Hippocampal formation (tissue), 2 donors: ENCODE measurements at regions not wholly inside any gene's neighbourhood (a gene's known extent, or its start where the extent isn't known, plus 50 kb on each side); places are given as distances from the start of the nearest gene placed in this dataset.
"Not testable (repeated sequence)": the region's sequence is repeated elsewhere in the genome, so short reads cannot be mapped to it uniquely, and the experiment has no call there.

Source experiments
- DNase-seq, 2 donors: peaks; one replicate each; lab custom pipeline; 2025; lab: John Stamatoyannopoulos, UW

DNA sequence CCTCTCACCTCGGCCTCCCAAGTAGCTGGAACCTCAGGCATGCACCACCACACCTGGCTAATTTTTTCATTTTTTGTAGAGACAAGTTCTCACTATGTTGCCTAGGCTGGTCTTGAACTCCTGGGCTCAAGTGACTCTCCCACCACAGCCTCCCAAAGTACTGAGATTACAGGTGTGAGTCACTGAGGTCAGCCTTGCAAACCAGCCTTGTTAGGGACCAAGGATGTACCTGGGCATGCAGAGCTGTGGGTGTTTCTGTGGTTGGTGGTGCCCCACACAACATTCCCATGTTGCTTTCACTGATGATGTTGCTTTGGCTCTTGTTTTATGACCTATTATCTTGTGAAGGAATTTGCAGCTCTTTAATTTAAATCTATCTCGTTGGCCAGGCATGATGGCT, 54.8 kb downstream of the OTUD1 start:
- no peak for DNase-seq

DNA sequence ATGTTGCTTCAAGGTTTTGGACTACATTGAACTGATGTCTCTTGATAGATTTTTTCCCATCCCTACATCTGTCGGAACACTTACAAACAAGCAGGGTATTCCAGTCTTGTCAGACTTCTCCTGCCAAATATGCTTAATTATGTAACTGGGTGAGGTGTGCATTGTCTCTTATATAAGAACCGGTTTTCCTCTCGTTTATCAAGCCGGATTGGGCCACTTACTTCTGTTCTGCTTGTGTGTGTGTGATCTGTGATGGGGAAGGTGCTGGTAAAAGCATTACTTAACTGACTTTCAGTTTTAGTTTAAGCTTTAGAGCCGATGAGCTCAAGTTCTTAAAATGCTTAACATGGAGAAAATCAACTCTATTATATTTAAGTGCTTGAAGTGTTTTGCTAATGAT, 57.9 kb downstream of the OTUD1 start:
- DNase-seq: no peak

DNA sequence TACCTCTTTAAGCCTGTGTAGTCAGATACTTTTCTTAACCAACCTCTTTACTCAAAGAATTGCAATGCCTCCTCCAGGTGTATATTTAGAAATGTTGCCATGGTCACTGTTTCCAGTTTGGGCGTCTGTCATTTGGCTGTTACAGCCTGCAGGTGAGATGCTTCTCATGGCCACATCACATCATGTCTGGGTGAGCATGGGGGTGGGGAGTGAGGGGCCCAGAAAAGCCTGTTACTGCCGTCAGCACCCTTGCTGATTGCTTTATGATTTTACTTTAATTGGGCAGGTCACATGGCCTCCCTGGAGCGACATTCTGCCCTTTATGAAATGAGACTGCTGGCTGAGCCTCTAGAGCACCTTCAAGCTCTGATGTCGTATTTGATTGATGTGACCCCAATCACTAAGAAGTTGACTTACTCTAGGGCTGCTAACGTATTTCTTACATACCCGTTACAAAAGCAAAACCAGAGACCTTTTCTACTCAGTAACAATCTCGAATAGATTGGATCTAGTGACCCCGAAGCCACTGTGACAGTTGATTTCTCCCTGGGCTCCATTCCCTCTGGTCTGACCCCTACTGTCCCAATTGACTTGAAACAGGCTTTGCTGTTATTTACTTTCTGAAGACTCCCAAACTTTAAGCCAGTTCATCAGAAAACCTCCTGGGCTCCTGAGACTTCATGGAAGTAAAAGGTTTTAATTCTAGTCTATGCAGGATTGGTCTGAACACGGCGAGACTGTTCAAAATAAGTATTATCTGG, 60.7 kb downstream of the OTUD1 start:
- no peak for DNase-seq

DNA sequence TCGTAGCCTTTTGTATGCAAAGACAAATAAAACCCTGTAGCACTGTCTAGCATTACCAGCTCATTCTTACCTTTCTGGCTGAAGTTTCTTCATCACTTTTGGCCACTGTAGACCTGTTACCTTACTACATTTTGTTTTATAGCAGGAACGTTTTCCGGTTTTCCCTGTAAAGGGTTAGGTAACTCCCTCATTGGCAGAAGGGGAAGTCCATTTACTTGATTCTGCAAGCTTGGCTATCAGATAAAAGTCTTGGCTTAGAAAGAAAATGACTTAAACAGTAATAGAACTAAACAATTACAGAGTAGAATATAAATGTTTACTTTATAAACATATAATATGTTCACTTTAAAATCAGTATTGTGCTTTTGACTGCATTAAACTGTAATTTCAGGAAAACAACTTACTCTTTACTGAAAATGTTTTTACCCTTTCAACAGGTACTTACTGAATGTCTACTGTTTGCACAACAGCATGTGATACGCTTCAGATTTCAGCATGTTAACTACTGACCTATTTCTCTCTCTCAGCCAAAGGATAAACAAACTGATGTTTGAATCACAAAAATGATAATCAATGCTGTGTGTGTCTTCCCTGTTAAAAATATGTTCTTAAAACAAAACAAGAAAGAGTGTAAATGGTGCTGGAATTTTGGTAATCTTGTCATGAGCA, 67.1 kb downstream of the OTUD1 start:
- no peak for DNase-seq

- no peak for DNase-seq
Observed at GRCh38 chr10:23512355-23513058, 73.6 kb downstream of the OTUD1 start.

DNA sequence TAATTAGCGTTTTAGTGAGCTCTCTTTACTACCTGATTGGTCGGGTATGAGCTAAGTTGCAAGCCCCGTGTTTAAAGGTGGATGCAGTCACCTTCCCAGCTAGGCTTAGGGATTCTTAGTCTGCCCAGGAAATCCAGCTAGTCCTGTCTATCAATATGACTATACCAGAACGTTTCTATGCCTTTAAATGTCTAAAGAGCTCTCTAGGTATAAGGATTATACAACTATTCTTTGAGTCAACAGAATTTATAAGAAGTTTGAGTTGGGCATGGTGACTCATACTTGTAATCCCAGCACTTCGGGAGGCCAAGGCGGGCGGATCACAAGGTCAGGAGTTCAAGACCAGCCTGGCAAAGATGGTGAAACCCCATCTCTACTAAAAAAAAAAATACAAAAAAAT, 74.7 kb downstream of the OTUD1 start:
- DNase-seq: not testable (repeated sequence)

DNA sequence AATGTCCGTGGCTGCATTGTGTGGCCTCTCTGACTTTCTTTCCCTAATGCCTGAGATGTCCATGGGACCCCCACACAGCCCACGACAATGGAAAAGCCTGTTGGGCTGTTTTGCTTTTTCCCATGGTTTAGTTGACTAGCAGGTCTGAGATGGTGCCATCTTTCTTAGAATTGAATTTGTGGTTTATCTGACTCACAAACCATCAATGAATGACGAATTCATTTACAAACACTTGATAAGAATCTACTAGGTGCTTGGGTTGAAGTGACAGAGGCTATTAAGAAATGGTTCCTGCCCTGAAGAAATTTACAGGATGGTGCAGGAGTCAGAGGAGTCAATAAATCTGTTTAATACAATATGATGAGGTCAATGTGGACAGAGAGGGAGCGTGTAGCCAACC, 75.4 kb downstream of the OTUD1 start:
- no peak for DNase-seq

DNA sequence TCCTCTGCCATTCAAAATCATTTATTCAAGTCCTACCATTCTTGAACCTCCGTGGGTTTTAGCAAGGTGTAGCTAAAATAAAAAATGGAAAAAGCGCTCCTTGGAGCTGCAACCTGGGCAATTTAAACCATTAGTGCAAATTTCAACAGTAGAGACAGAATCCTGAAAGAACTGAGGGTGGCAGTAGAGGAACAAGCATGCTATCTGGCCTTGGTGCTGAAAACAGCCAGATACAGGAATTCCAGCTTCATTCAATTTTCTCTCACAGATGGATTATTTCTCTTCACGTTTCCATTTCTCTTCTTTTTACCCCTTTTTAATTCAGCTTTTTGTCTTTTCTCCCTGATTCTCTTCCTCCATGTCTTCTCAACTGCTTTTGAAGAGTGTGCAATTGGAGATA, 77.7 kb downstream of the OTUD1 start:
- peak in 1 of 2 donors; percentile 71 for DNase-seq

DNA sequence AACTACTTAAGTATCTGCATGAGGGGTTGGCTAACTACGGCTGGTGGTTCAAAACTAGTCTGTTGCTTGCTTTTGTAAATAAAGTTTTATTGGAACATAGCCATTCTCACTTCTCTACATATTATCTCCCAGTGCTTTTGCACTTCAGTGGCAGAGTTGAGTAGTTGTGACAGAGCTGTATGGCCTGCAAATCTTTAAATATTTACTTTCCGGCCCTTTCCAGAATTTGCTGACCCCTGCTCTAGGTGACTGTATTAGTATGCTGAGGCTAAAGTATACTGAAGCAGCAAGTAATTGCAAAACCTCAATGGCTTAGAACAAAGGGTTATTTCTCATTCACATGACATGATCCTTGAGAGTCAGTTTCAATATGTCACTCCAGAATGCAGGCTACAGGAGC, 78.3 kb downstream of the OTUD1 start:
- DNase-seq: no peak

DNA sequence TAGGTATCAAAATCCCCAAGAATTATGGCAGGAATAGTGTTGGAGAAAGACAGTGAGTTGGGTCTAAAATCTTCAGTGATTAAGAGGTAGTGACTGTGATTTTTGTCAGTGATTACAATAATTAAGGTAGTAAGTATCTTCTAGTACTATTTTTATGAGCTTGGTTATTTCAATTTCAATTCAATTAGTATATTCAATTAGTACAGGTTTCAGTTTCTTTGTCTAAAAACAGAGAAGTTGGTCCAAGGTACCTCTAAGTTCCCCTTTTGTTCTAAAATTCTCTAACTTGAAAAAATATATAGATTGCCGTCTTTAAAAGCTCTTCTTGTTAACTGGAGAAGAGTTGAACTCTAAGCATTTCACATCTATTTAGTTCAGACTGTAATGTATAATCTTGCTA, 82.9 kb downstream of the OTUD1 start:
- DNase-seq: no peak

- no peak for DNase-seq
Observed at GRCh38 chr10:23522345-23522744, 83.5 kb downstream of the OTUD1 start.

DNA sequence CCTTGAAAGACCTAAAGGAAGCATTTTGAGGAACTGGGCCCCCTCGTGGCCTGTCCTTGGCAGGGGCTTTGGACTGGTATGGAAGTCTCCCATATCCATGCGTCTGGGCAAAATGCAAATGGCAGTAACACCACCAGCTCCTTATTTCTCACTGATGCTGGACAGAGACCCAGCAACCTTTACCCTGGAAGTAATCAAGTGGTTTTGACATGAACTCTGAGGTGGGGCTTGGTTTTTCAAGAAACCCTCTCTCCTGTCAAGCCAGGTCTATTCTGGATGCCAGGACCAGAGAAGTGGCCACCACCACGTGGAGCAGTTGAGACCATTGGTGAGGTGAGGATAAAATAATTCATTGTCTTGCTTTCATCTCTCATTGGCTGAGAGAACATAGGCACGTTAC, 84.4 kb downstream of the OTUD1 start:
- DNase-seq: no peak

- peak; percentile 13 to 56 for DNase-seq
Observed at GRCh38 chr10:23525406-23525805, 86.5 kb downstream of the OTUD1 start.

- no peak for DNase-seq
Observed at GRCh38 chr10:23528419-23528818, 89.5 kb downstream of the OTUD1 start.

- DNase-seq: no peak
Observed at GRCh38 chr10:23529625-23530024, 90.8 kb downstream of the OTUD1 start.

DNA sequence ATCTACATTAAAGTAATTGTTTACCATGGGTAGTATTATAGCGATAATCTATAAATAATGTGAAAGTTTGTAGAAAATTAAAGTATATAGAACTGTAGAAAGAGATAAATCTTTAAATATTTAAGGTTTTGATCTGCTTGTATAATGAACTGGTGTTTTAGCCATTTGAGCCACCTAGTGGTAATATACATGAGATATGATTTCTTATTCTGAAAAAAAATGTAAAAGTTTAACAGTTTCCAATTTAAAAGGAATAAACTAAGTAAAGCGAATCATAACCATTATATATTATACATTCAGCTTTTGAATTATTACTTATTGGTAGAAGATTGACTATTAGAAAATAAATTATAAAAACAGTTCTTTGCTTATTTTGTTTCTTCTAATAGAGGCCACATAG, 91.2 kb downstream of the OTUD1 start:
- no peak for DNase-seq

DNA sequence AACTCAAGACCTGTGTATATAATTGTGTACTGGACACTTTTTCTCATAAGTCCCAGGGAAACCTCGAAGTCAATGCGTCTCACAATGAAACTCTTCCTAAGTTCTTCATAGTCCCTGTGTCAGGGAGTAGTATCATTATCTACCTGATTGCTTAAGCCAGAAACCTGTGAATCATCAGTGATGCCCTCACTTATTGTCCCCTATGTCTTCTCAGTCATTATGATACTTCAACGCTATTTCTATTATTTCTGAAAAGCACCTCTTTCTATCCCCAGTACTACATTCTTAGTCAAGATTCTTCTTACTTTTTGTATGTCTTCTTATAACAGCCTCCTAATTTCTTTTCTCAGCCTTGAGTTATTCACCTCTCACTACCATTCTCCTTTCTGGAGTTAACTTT, 94.3 kb downstream of the OTUD1 start:
- DNase-seq: no peak

GRCh38 chr10:23534326-23534725, 95.5 kb downstream of the OTUD1 start:
- DNase-seq: no peak

GRCh38 chr10:23534761-23535160, 95.9 kb downstream of the OTUD1 start:
- DNase-seq: no peak

- DNase-seq: no peak
Observed at GRCh38 chr10:23535381-23535780, 96.5 kb downstream of the OTUD1 start.

DNA sequence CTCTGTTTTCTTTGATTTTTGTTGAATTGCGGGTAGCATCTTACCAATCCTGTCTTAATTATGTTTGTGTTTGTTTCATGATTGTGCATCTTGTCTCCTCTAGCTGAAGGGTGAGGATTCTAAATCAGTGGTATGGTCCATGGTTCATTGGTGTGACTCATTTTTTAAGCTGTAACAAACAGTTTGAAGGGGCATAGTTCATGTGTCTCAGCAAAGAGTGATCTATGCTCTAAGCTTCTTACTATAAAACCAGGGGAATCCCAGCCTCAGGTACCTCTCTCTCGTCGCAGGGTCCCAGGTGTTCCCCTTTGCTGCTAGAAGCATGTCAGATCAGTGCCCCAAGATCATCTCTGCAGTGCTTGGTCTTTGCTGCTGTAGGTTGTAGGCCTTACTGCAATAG, 100.1 kb downstream of the OTUD1 start:
- no peak for DNase-seq

DNA sequence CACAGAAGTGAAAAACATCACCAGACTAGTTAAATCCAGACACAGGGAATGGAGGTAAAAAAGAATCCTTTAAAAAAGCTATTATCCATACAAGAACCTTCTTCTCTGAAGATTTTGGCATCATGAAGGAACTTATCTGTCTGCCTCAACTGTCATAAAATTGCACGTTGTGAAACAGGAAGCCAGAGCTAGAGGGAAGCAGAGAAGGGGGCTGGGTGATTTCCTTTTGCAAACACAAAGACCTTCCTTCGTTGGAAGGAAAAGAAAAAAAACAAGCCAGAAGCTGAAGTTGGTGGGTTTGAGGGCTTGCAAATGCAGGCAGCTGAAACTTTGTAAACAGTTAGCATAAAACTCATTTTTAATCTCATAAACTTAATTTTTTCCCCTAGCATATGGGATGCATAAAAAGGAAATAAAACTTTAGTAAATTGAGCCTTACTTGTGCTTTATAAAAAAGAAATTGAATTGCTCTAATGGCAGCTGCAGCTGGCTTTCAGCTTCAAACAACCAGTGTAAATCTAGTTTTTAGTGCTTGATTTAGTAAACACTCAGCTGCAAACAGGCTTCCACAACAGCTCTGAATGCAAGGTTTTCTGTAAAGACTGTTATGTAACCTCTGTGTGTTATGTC, 101.6 kb downstream of the OTUD1 start:
- no peak for DNase-seq
